ENCODE measurements at regions not wholly inside any gene's neighbourhood (a gene's known extent, or its start where the extent isn't known, plus 50 kb on each side); places are given as distances from the start of the nearest gene placed in this dataset.

GRCh38 chr5:124133406-124133805 is 613.0 kb downstream of the ZNF608 start:
- TF ChIP-seq, protein P1, sequence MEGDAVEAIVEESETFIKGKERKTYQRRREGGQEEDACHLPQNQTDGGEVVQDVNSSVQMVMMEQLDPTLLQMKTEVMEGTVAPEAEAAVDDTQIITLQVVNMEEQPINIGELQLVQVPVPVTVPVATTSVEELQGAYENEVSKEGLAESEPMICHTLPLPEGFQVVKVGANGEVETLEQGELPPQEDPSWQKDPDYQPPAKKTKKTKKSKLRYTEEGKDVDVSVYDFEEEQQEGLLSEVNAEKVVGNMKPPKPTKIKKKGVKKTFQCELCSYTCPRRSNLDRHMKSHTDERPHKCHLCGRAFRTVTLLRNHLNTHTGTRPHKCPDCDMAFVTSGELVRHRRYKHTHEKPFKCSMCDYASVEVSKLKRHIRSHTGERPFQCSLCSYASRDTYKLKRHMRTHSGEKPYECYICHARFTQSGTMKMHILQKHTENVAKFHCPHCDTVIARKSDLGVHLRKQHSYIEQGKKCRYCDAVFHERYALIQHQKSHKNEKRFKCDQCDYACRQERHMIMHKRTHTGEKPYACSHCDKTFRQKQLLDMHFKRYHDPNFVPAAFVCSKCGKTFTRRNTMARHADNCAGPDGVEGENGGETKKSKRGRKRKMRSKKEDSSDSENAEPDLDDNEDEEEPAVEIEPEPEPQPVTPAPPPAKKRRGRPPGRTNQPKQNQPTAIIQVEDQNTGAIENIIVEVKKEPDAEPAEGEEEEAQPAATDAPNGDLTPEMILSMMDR (conservative IDR thresholded peaks at IDR 0.05; ENCODE audit: low read length): no peak
- no peak for TF ChIP-seq EZH2phosphoT487 (IDR thresholded peaks at IDR 0.05; ENCODE audit: borderline replicate concordance, low read depth, low read length)
